ENCODE measurements at regions not wholly inside any gene's neighbourhood (a gene's known extent, or its start where the extent isn't known, plus 50 kb on each side); places are given as distances from the start of the nearest gene placed in this dataset.
"Not testable (repeated sequence)": the region's sequence is repeated elsewhere in the genome, so short reads cannot be mapped to it uniquely, and the experiment has no call there.

GRCh38 chr11:13134066-13134465 is 125.0 kb downstream of the RASSF10 start:
- no peak overlapping the region for H3K4me3 ChIP-seq (ENCODE audit: low read depth, low read length)
- TF ChIP-seq, protein P1, sequence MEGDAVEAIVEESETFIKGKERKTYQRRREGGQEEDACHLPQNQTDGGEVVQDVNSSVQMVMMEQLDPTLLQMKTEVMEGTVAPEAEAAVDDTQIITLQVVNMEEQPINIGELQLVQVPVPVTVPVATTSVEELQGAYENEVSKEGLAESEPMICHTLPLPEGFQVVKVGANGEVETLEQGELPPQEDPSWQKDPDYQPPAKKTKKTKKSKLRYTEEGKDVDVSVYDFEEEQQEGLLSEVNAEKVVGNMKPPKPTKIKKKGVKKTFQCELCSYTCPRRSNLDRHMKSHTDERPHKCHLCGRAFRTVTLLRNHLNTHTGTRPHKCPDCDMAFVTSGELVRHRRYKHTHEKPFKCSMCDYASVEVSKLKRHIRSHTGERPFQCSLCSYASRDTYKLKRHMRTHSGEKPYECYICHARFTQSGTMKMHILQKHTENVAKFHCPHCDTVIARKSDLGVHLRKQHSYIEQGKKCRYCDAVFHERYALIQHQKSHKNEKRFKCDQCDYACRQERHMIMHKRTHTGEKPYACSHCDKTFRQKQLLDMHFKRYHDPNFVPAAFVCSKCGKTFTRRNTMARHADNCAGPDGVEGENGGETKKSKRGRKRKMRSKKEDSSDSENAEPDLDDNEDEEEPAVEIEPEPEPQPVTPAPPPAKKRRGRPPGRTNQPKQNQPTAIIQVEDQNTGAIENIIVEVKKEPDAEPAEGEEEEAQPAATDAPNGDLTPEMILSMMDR (IDR thresholded peaks at IDR 0.05; ENCODE audit: low read depth, low read length) = no peak

DNA sequence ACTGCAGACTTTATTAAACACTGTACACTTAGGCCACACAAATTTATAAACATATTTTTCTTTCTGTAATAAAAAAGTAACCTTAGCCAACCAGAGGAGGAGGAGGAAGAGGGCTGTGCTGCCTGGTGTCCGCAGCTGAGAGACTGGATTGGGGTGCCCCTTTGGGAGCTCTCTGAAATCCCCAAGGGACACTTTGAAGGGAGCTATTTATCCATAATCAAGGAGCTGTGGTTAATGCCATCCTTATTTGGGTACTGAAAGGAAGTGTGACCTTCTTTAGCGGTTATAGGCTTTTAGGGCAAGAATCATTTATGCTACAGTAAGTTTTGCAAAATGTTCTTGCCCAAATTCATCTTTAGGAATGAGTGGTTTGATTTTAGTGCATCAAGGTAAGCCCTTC is 125.8 kb downstream of the RASSF10 start:
- TF ChIP-seq, protein P1 (IDR thresholded peaks at IDR 0.05; ENCODE audit: low read depth, low read length) = no peak
- no peak overlapping the region for H3K4me3 ChIP-seq (ENCODE audit: low read depth, low read length)

DNA sequence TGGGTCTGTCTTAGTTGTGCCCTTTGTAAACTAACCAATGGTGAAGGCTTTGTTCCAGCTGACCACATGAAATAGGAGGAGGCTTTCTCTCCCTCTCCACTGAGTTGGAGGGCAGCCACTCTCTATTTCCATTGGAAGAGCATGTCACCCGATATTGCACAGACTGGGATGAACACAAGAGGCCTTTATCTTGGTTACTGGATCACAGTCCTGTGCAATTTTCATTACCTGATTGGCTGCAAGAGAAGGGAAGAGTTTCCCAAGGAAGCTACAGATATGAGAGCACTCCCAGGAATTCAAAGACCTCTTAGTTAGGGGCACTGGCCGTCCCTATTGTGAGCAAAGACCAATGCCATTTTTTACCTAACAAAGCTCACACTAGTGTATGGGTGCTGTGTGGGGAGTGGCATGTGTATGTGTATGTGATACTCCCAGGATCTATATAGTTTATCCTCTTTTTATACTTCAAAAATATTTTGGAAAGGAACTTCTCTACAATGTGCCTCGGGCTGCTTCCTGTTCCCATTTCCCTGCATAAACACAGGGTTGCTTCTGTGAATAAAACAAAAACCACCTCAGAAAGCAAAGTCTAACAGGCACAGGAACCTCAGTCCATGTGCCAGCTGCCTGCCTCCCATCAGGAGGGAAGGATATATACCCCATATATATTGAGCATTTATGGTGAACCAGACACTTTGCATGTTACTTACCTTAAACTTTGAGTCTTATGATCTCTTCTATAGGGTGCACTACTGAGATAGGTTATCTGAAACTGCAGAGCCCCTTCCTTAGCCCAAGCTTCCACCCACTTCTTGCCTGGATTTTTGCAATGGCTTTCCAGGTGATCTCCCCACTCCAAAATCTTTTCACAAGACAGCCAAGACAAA is 126.5 kb downstream of the RASSF10 start:
- no peak overlapping the region for H3K4me3 ChIP-seq (ENCODE audit: low read depth, low read length)
- TF ChIP-seq, protein P1 (IDR thresholded peaks at IDR 0.05; ENCODE audit: low read depth, low read length) = no peak

DNA sequence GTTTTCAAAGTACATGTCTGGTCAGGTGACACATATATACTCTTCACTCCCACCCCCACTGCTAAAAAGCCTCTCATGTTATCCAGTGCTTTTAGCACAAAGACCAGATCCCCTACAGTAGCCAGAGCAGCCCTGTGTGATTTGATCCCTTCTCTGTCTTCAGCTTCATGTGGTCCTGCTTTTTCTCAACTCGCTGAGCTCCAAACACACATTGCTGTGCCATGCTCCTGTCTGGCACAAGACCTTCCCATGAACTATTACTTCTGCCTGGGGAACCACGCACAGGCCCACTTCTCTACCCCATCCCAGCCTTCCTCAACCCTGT is 127.1 kb downstream of the RASSF10 start:
- no peak overlapping the region for H3K4me3 ChIP-seq (ENCODE audit: low read depth, low read length)
- TF ChIP-seq, protein P1 (IDR thresholded peaks at IDR 0.05; ENCODE audit: low read depth, low read length) = no peak

- TF ChIP-seq, protein P1 (IDR thresholded peaks at IDR 0.05; ENCODE audit: low read depth, low read length) = no peak
- H3K4me3 ChIP-seq (ENCODE audit: low read depth, low read length) = no peak overlapping the region
Observed at GRCh38 chr11:13137844-13138301, 128.8 kb downstream of the RASSF10 start.

DNA sequence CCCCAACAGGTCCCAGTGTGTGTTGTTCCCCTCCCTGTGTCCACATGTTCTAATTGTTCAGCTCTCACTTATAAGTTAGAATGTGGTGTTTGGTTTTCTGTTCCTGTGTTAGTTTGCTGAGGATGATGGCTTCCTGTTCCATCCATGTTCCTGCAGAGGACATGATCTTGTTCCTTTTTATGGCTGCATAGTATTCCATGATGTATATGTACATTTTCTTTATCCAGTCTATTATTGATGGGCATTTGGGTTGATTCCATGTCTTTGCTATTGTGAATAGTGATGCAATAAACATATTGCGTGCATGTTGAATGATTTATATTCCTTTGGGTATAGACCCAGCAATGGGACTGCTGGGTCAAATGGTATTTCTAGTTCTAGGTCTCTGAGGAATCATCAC is 130.0 kb downstream of the RASSF10 start:
- not testable (repeated sequence) for H3K4me3 ChIP-seq (ENCODE audit: low read depth, low read length)

DNA sequence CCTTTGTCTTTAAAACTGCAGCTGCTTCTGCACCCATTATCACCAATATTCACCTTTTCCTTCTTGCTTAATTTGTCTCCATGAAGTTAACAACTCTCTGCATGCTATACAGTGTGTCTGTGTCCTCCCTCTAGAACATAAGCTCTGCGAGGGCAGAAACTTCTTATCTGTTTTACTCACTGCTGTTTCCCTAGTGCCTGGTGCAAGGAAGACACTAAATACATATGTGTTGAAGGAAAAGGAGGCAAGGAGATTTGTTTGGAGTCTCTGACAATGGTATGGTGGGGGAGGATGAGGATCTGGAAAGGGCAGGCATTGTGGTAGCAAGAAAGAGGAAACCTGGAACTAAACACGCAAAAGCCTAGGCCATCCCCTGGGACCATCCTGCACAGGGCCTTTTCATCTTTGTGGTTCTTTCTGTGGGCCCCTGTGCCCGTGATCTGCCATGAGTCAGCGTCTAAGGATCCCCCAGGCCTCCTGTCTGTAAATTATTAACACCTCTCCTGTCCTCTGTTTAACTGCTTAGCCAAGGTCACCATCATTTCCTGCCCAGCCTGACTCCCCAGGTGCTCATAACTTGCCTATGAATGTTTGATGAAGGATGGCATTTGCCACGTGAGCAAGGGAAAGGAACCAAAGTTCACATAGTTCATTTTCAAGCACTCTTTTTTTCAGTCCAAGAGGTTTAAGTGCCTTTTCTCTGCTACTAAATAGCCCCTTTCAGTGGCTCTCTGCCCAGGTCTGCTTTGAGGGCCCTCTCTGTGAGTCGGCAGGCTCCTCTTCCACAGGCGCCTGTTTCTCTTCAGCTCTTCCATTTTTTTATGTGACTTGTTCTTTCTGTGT is 131.1 kb downstream of the RASSF10 start:
- TF ChIP-seq, protein P1 (IDR thresholded peaks at IDR 0.05; ENCODE audit: low read depth, low read length) = no peak
- no peak overlapping the region for H3K4me3 ChIP-seq (ENCODE audit: low read depth, low read length)

Measured in WI38 (cell line).